D721Med (cell line): ENCODE measurements at regions not wholly inside any gene's neighbourhood (a gene's known extent, or its start where the extent isn't known, plus 50 kb on each side); places are given as distances from the start of the nearest gene placed in this dataset.

Source experiments
- DNase-seq: peaks from one replicate; pipeline ENCODE4 v3.0.0; 2011; ENCODE audit warnings: low spot score; ENCODE audit not compliant: insufficient read length
- FAIRE-seq: peaks from 2 replicates; lab custom pipeline; 2011; peaks lifted over from hg19 to GRCh38; lab: Jason Lieb, UNC
- TF ChIP-seq, protein P1 (sequence below): IDR thresholded peaks from 2 replicates; pipeline ENCODE4 v1.5.1; 2012; ENCODE audit warnings: mild to moderate bottlenecking, control low read depth; ENCODE audit not compliant: insufficient read depth; ENCODE audit errors: missing control alignments

DNA sequence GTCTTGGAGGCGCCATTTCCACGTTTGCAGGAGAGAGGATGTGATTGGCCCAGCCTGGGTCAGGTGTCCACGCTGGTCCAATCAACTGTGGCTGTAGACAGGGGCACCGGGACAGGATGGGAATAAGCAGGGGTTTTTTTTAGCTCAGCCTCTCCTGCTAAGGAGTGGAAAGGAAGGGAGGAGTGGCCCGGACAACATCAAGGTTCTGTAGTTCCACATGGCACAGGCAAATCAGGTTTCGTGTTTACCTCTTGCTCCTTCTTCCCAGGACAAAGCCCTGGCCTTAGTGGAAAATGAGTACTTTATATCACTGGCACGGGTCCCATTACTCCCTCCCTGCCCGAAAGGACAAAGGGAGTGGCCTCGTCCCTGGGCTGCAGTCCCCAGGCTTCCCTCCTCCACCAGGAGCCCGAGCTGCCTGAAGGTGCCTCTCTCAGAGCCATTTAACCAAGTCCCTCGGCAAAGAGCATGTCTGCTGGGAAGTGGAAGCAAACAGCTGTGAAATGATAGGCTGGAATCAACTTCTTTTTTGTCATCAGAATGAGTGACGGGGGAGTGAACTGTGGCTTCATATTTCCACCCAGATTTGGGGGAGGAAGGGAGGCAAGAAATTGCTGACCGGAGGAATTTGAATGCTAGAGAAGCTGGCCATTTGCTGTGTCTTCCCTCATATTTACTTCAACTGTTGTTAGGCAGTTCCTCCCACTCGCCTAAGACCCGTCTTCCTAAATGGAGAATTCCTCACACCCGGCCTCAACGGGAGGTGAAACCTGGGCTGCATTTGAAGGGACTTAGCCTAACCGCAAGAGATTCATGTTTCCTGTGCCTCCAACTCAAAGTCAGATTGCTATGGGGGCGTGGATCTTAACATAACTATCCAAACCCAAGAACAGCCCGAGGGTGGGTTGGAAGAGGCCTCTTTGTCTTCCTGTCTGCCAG lies 84.9 kb upstream of the SLC44A3 start:
- TF ChIP-seq, protein P1, sequence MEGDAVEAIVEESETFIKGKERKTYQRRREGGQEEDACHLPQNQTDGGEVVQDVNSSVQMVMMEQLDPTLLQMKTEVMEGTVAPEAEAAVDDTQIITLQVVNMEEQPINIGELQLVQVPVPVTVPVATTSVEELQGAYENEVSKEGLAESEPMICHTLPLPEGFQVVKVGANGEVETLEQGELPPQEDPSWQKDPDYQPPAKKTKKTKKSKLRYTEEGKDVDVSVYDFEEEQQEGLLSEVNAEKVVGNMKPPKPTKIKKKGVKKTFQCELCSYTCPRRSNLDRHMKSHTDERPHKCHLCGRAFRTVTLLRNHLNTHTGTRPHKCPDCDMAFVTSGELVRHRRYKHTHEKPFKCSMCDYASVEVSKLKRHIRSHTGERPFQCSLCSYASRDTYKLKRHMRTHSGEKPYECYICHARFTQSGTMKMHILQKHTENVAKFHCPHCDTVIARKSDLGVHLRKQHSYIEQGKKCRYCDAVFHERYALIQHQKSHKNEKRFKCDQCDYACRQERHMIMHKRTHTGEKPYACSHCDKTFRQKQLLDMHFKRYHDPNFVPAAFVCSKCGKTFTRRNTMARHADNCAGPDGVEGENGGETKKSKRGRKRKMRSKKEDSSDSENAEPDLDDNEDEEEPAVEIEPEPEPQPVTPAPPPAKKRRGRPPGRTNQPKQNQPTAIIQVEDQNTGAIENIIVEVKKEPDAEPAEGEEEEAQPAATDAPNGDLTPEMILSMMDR = no peak
- DNase-seq (no peak), FAIRE-seq (no peak)

DNA sequence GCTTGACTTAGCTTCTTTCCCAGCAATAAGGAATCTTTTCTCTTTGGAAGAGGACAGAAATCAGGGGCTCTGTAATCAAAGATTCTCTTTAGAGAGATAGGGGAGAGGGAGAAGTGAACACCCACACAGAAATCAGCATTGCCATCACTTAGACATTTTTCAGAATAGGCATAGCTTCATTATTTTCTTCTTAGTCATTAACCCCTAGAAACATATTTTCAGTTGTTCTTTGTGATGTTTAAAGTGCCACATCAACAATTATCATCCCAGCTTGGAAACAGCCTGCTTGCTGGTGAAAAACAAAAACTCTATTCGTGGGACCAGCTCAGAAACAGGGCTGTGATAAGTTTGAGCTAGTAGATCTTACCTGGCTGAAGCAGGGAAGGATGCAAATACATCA lies 88.3 kb upstream of the SLC44A3 start:
- FAIRE-seq (no peak), DNase-seq (no peak)
- TF ChIP-seq, protein P1 = no peak

DNA sequence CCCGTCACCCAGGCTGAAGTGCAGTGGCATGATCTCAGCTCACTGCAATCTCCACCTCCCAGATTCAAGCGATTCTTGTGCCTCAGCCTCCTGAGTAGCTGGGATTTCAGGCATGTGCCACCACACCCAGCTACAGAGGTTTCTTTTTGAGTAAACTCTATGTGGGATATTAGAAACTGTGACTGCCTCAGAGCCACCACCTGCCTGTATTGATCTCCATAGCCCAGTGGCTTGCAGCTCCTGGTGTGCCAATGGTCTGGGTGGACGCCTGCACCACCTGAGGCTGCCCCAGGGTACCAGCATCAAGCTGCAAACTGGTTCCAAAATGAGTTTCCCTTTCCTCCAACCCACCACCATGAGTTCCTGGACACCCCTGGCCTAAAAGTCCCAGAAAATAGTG lies 89.7 kb upstream of the SLC44A3 start:
- FAIRE-seq = no peak
- DNase-seq = no peak
- TF ChIP-seq, protein P1 = no peak

DNA sequence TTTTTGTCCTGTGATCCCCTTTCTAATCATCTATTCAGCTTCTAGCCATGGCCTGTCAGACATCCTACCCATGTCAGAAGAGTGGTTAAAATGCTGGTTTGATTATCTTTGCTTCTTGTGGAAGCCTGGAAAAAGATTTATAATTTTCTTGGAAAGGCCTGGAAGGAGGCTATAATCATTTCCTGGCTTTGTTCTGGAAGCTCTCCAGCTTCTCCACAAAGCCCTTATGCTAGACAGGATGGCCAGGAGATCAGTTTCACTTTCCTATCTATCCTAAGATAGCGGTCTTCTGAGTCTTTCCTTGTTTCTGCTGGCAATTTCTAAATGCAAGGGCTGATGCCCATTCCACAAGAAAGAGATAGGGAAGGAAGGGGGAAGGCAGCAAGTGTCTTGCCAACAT lies 90.9 kb upstream of the SLC44A3 start:
- DNase-seq (no peak), FAIRE-seq (no peak)
- TF ChIP-seq, protein P1 = no peak

DNA sequence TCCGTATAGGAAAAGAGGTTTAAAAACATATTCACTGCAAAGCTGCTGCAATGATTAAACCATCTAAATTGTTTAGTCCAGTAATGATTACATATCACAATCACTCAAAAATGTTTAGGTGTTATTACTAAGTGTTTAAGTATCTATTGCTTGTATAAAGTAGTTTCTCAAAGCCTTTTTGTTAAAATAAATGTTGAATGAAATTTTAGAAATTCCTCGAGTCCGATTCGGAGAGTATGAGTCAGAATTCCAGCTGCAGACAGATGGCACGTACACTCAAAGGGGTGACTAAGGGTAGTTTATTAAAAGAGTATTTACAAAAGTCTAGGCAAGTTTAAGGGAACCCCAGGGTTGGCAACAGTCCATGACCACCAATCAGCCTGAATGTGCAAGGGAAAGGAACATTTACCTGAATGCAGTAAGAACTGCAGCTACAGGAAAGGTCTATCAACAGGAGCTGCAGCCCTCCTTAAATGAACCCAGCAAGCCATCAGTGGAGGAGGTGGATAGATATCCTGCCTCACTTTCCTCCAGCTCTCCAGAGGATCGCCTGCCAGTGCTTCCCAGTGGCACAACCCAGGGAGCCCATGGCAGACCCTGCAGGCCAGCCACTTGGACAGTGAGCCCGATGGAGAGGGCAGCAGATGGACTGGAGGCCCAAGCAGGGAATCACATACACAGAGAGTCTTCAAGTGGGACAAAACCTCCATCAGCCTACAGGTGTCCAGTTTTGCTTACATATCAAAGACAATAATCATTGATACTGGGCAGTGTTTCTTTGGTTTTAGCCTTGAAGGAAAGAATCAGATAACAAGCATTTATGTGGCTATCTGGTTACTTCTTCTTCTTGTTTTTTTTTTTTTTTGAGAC lies 92.1 kb upstream of the SLC44A3 start:
- TF ChIP-seq, protein P1 = no peak
- FAIRE-seq (no peak), DNase-seq (no peak)

DNA sequence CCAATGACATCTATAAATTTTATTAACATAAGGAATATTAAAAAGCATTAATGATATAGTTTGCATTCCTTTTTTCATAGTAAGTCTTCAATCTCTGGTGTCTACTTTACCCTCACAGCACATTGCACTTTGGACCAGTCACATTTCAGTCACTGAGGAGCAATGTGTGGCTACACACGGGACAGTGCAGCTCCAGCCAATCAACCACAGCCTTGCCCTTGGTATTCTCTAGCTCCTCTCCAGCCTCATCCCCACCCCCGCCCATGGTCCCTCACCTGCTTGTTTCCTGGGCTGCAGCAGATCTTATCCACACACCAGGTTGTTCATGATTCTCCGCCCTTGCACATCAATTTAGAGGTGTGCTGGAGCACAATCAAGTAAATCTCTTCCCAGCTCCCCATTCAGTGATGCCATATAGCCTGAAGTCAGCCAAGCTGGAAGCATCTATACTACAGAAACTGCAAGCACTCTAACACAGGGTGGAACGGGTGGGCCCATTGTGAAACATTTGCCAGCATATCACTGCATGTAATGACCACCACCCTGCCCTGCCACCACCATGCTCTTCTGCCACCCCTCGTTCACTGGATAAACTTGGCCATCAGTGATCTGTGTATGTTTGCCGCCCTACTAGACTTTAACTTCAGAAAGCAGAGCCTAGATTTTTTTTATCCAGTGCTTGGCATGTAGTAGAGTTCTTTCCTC lies 93.0 kb upstream of the SLC44A3 start:
- DNase-seq (no peak), FAIRE-seq (no peak)
- TF ChIP-seq, protein P1 = no peak
